ENCODE measurements at regions not wholly inside any gene's neighbourhood (a gene's known extent, or its start where the extent isn't known, plus 50 kb on each side); places are given as distances from the start of the nearest gene placed in this dataset.
"Not testable (repeated sequence)": the region's sequence is repeated elsewhere in the genome, so short reads cannot be mapped to it uniquely, and the experiment has no call there.

DNA sequence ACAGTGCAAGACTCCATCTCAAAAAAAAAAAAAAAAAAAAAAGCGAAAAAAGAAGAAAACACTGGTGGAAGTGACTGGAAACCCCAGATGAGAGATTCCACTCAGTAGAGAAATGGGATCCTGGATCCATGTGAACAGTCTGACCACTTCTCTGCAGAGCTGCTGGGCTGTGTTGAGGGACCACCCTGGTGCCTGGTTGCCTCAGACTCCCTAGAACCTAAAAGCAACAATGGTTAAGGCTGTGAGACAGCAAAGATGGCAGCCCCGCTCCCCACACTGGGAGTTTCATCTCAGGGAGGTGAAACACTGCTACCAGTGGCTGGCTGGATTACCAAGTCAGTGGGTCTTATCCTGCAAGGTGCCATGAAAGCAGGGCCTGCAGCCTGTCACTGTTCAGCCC lies 152.8 kb upstream of the ARSJ start:
- H3K4me3 ChIP-seq (ENCODE audit: low read length), result no peak overlapping the region
- H3K27ac ChIP-seq (ENCODE audit: low read length), result no peak overlapping the region
- no peaks in the 10 kb centered on the region for H3K27me3 ChIP-seq (ENCODE audit: control insufficient read depth, insufficient read depth, low read length)
- no peak for DNase-seq
- H3K9me3 ChIP-seq (ENCODE audit: control insufficient read depth, low read depth, low read length), result no peaks in the 10 kb centered on the region
- no peaks in the 10 kb centered on the region for H3K4me1 ChIP-seq (ENCODE audit: control insufficient read depth, insufficient read depth, low read length)
- WGBS (ENCODE audit: insufficient coverage, low lambda C conversion rate), result no CpG with 5 or more reads among the region's 2 CpGs
- no peaks in the 10 kb centered on the region for H3K36me3 ChIP-seq (ENCODE audit: control insufficient read depth, insufficient read depth, low read length)

DNA sequence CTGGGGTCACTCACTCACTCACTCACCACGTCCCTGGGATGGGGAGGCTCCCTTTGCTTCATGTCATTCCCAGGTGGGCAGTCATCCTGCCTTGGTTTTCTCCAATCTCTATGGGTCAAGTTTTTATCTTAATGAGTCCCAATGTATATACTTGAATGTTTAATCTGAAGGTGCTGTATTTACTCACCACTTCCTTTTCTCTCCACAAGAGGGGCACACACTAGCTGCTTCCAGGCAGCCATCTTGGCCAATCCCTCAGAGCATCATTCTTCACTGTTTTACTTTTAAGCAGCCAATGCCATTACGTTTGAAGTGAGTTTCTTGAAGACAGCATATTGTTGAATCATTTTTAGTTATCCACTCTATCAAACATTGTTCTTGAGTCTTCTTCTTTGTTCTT lies 153.4 kb upstream of the ARSJ start:
- Histone ChIP-seq H3K27ac (ENCODE audit: low read length) (no peak overlapping the region), H3K9me3 (ENCODE audit: control insufficient read depth, low read depth, low read length) (no peaks in the 10 kb centered on the region), H3K4me1 (ENCODE audit: control insufficient read depth, insufficient read depth, low read length) (no peaks in the 10 kb centered on the region), H3K27me3 (ENCODE audit: control insufficient read depth, insufficient read depth, low read length) (no peaks in the 10 kb centered on the region), H3K4me3 (ENCODE audit: low read length) (no peak overlapping the region), H3K36me3 (ENCODE audit: control insufficient read depth, insufficient read depth, low read length) (no peaks in the 10 kb centered on the region)
- WGBS (ENCODE audit: insufficient coverage, low lambda C conversion rate), result 100% methylated on average over 1 of the region's 2 CpGs
- no peak for DNase-seq

DNA sequence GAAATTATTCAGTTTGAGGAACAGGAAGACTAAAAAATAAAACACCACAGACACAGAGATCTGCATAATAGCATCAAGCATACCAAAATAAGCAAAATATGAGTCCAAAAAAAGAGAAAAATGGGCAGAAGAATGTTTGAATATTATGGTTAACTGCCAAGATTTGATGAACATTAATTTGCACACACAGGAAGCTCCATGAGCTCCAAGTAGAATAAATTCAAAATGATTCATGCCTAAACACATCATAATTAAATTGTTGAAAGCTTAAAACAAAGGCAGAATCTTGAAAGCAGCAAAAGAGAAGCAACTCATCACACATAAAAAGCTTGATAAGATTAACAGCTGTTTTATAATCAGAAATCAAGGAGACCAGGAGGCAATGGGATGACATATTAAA lies 156.6 kb upstream of the ARSJ start:
- H3K9me3 ChIP-seq (ENCODE audit: control insufficient read depth, low read depth, low read length), result no peaks in the 10 kb centered on the region
- H3K4me1 ChIP-seq (ENCODE audit: control insufficient read depth, insufficient read depth, low read length), result no peaks in the 10 kb centered on the region
- H3K4me3 ChIP-seq (ENCODE audit: low read length), result no peak overlapping the region
- DNase-seq, result no peak
- no peaks in the 10 kb centered on the region for H3K36me3 ChIP-seq (ENCODE audit: control insufficient read depth, insufficient read depth, low read length)
- H3K27me3 ChIP-seq (ENCODE audit: control insufficient read depth, insufficient read depth, low read length), result no peaks in the 10 kb centered on the region
- H3K27ac ChIP-seq (ENCODE audit: low read length), result no peak overlapping the region

DNA sequence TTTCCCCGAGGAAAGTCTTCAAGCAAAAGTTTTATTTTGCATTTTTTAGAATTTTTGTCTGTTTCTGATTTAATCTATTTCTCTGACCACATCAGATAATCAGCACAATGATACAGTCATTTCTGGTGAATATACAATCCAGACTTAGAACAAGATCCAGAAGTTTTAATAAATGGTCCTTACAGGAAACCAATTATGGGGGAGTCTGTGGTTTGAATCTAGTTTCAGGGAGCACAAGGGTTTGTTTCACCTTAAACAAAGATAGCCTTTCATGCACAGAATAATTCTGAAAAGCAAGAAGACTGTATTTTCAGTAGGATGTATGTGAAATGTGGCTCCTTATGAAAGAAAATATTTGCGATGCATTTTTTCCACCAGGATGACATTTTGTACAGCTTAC lies 158.5 kb upstream of the ARSJ start:
- Histone ChIP-seq H3K27ac (ENCODE audit: low read length) (no peak overlapping the region), H3K9me3 (ENCODE audit: control insufficient read depth, low read depth, low read length) (no peaks in the 10 kb centered on the region), H3K4me1 (ENCODE audit: control insufficient read depth, insufficient read depth, low read length) (no peaks in the 10 kb centered on the region), H3K27me3 (ENCODE audit: control insufficient read depth, insufficient read depth, low read length) (no peaks in the 10 kb centered on the region), H3K36me3 (ENCODE audit: control insufficient read depth, insufficient read depth, low read length) (no peaks in the 10 kb centered on the region), H3K4me3 (ENCODE audit: low read length) (no peak overlapping the region)
- WGBS (ENCODE audit: insufficient coverage, low lambda C conversion rate), result no CpG with 5 or more reads among the region's 2 CpGs
- no peak for DNase-seq

DNA sequence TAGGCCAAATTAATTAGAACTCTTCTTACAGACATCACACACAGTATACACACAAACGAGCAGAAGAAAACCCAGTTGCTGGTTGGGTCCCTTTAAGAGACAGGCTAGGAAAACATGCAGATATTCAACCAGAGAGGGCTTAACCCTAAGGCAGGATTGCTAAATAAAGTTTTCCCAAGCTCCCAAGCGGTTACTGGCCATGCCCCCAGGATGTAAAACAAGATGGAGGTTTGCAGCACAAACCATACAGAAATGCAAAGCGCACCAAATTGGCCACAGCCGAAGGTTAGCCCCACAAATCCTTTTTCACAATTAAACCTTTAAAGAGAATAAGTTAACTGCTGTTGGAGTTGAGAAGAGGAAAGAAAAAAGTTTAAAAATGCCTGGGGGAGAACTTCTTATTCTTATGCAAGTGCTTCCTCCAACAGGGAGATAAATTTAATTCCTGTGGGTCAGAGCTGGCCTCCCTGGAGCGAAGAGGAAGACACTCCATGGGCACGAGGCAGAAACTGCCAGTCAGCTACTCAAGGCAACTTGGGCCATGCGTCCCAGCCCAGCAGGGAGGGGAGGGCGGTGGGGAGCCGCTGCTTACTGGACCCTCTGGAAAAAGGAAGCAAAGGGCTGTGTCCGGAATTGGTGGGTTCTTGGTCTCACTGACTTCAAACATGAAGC lies 167.6 kb upstream of the ARSJ start:
- Histone ChIP-seq H3K27me3 (ENCODE audit: control insufficient read depth, insufficient read depth, low read length) (no peaks in the 10 kb centered on the region), H3K36me3 (ENCODE audit: control insufficient read depth, insufficient read depth, low read length) (no peaks in the 10 kb centered on the region), H3K27ac (ENCODE audit: low read length) (no peak overlapping the region), H3K4me3 (ENCODE audit: low read length) (no peak overlapping the region), H3K4me1 (ENCODE audit: control insufficient read depth, insufficient read depth, low read length) (no peaks in the 10 kb centered on the region), H3K9me3 (ENCODE audit: control insufficient read depth, low read depth, low read length) (peaks cover 8% of the 10 kb centered on the region)
- DNase-seq, result no peak
- WGBS (ENCODE audit: insufficient coverage, low lambda C conversion rate), result no CpG with 5 or more reads among the region's 10 CpGs

DNA sequence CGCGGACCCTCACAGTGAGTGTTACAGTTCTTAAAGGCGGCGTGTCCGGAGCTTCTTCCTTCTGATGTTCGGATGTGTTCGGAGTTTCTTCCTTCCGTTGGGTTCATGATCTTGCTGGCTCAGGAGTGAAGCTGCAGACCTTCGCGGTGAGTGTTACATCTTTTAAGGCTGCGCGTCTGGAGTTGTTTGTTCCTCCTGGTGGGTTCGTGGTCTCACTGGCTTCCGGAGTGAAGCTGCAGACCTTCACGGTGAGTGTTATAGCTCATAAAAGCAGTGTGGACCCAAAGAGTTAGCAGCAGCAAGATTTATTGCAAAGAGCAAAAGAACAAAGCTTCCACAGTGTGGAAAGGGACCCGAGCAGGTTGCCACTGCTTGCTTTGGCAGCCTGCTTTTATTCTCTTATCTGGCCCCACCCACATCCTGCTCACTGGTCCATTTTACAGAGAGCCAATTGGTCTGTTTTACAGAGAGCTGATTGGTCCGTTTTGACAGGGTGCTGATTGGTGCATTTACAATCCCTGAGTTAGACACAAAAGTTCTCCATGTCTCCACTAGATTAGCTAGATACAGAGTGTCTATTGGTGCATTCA lies 168.3 kb upstream of the ARSJ start:
- not testable (repeated sequence) for H3K4me3 ChIP-seq (ENCODE audit: low read length); H3K4me1 ChIP-seq (ENCODE audit: control insufficient read depth, insufficient read depth, low read length); H3K27me3 ChIP-seq (ENCODE audit: control insufficient read depth, insufficient read depth, low read length); DNase-seq; H3K9me3 ChIP-seq (ENCODE audit: control insufficient read depth, low read depth, low read length); H3K36me3 ChIP-seq (ENCODE audit: control insufficient read depth, insufficient read depth, low read length); H3K27ac ChIP-seq (ENCODE audit: low read length)
- no CpG with 5 or more reads among the region's 17 CpGs for WGBS (ENCODE audit: insufficient coverage, low lambda C conversion rate)

DNA sequence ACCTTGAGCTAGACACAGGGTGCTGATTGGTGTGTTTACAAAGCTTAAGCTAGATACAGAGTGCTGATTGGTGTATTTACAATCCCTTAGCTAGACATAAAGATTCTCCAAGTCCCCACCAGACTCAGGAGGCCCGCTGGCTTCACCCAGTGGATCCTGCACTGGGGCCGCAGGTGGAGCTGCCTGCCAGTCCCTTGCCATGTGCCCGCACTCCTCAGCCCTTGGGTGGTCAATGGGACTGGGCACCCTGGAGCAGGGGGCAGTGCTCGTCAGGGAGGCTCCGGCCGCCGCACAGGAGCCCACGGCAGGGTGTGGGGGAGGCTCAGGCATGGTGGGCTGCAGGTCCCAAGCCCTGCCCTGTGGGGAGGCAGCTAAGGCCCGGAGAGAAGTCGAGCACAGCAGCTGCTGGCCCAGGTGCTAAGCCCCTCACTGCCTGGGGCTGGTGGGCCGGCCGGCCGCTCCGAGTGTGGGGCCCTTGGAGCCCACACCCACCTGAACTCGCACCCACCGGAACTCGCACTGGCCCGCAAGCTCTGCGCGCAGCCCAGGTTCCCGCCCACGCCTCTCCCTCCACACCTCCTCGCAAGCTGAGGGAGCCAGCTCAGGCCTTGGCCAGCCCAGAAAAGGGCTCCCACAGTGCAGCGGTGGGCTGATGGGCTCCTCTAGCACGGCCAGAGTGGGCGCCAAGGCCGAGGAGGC lies 169.1 kb upstream of the ARSJ start:
- H3K9me3 ChIP-seq (ENCODE audit: control insufficient read depth, low read depth, low read length); H3K4me3 ChIP-seq (ENCODE audit: low read length); H3K27me3 ChIP-seq (ENCODE audit: control insufficient read depth, insufficient read depth, low read length); H3K27ac ChIP-seq (ENCODE audit: low read length); DNase-seq; H3K36me3 ChIP-seq (ENCODE audit: control insufficient read depth, insufficient read depth, low read length); H3K4me1 ChIP-seq (ENCODE audit: control insufficient read depth, insufficient read depth, low read length): not testable (repeated sequence)
- no CpG with 5 or more reads among the region's 27 CpGs for WGBS (ENCODE audit: insufficient coverage, low lambda C conversion rate)

DNA sequence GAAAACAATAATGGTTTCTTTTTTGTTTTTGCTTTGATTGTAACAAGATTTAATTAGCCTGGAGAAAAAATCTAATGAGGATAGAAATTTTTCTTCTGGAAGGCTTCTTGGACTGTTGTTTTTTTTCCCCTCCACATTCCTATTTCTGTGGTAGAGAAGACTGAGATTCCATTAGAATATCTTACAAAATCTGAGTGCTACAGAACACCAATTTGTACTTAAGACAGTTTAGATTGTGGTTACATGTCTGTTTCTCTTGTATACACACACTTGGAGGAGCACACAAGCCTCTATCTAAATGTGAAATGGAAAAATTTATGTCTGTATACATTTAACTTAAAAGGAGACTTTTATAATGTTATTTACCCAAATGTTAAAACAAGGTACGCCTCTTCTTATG lies 176.9 kb upstream of the ARSJ start:
- H3K27ac ChIP-seq (ENCODE audit: low read length), result no peak overlapping the region
- H3K36me3 ChIP-seq (ENCODE audit: control insufficient read depth, insufficient read depth, low read length), result no peaks in the 10 kb centered on the region

DNA sequence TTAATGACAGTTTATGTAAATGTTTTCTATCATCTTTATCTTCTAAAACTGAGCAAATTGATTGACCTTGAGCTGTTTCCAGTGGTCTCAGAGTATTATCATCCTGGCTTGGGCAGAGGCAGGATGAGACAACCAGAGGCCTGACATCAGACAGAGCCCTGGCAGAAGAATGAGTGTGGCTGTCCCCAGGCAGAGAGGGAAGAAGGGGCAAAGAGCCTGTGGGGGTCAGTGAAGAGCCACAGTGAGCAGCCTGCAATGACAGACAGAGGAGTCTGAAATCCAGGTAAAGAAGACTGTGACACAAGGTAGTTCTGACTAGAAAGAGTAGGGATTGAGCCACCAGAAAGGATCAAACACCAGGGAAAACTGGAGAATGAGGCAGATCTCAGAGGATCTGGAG lies 182.4 kb upstream of the ARSJ start:
- no peak for DNase-seq
- H3K9me3 ChIP-seq (ENCODE audit: control insufficient read depth, low read depth, low read length), result no peaks in the 10 kb centered on the region

More for the DNA sequence above, 176.9 kb upstream of the ARSJ start:
- no peak overlapping the region for H3K4me3 ChIP-seq (ENCODE audit: low read length)
- H3K27me3 ChIP-seq (ENCODE audit: control insufficient read depth, insufficient read depth, low read length), result no peaks in the 10 kb centered on the region
- no peak for DNase-seq
- 78% methylated on average over 1 of the region's 1 CpG for WGBS (ENCODE audit: insufficient coverage, low lambda C conversion rate)
- H3K4me1 ChIP-seq (ENCODE audit: control insufficient read depth, insufficient read depth, low read length), result no peaks in the 10 kb centered on the region
- no peaks in the 10 kb centered on the region for H3K9me3 ChIP-seq (ENCODE audit: control insufficient read depth, low read depth, low read length)

DNA sequence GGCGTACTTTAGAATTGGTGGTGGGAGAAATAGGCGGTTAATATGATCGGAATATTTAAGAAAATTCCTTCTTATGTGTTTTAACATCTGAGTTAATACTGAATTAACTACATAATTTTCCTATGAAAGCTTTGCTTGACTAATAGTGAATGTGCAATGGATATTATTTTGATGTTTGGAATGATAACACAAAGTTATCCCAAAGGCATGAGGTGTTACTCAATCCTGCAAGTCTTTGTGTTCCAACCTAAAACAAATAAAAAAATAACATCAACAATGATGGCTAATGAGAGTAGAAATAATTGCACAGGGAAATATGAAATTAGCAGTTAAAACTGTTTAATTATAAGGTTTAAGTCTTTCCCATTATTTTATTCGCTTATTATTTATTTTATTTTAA lies 183.6 kb upstream of the ARSJ start:
- Histone ChIP-seq H3K9me3 (ENCODE audit: control insufficient read depth, low read depth, low read length) (no peaks in the 10 kb centered on the region), H3K27ac (ENCODE audit: low read length) (no peak overlapping the region), H3K4me3 (ENCODE audit: low read length) (no peak overlapping the region), H3K27me3 (ENCODE audit: control insufficient read depth, insufficient read depth, low read length) (no peaks in the 10 kb centered on the region), H3K36me3 (ENCODE audit: control insufficient read depth, insufficient read depth, low read length) (no peaks in the 10 kb centered on the region), H3K4me1 (ENCODE audit: control insufficient read depth, insufficient read depth, low read length) (no peaks in the 10 kb centered on the region)
- no peak for DNase-seq
- WGBS (ENCODE audit: insufficient coverage, low lambda C conversion rate), result 100% methylated on average over 1 of the region's 4 CpGs

More for the DNA sequence above, 182.4 kb upstream of the ARSJ start:
- Histone ChIP-seq H3K36me3 (ENCODE audit: control insufficient read depth, insufficient read depth, low read length) (no peaks in the 10 kb centered on the region), H3K27me3 (ENCODE audit: control insufficient read depth, insufficient read depth, low read length) (no peaks in the 10 kb centered on the region), H3K4me3 (ENCODE audit: low read length) (no peak overlapping the region), H3K4me1 (ENCODE audit: control insufficient read depth, insufficient read depth, low read length) (no peaks in the 10 kb centered on the region), H3K27ac (ENCODE audit: low read length) (no peak overlapping the region)

DNA sequence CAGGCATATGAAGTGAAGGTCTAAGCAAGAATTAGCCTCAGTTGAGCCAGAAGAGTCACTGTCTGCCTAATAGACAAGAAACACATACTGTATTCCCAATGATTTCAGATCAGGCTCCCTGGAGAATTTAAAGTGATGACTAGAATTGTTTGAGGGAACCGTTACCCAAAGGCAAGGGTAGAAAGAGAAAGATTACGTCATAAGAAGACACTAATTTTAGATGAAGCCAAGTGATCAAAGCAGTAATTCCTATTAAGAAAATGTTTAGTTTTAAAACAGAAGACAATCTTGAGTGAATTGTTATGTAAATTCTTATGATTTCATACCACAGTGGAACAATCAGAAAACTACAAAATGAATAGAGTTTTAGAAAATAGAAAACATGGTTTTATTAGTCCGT lies 194.5 kb upstream of the ARSJ start:
- no peak for DNase-seq
- no peaks in the 10 kb centered on the region for H3K9me3 ChIP-seq (ENCODE audit: control insufficient read depth, low read depth, low read length)
- no CpG with 5 or more reads among the region's 3 CpGs for WGBS (ENCODE audit: insufficient coverage, low lambda C conversion rate)
- no peak overlapping the region for H3K4me3 ChIP-seq (ENCODE audit: low read length)
- no peaks in the 10 kb centered on the region for H3K27me3 ChIP-seq (ENCODE audit: control insufficient read depth, insufficient read depth, low read length)
- H3K27ac ChIP-seq (ENCODE audit: low read length), result no peak overlapping the region
- no peaks in the 10 kb centered on the region for H3K36me3 ChIP-seq (ENCODE audit: control insufficient read depth, insufficient read depth, low read length)
- no peaks in the 10 kb centered on the region for H3K4me1 ChIP-seq (ENCODE audit: control insufficient read depth, insufficient read depth, low read length)

Data from large intestine (tissue), 3 donors.